Ramos (cell line): ENCODE measurements at regions not wholly inside any gene's neighbourhood (a gene's known extent, or its start where the extent isn't known, plus 50 kb on each side); places are given as distances from the start of the nearest gene placed in this dataset.

Experiments
- in situ Hi-C: fragments of 300-500 bp; cut with MboI; formaldehyde crosslinking; loops from one replicate; pipeline ENCODE4 v1.14.3; 2022; ENCODE audit warnings: low sequenced_read_pairs; ENCODE audit not compliant: unreplicated experiment

GRCh38 chr12:93073324-93073723 is 144.2 kb upstream of the EEA1 start:
- in situ Hi-C loops = no loop called here

GRCh38 chr12:93078059-93078458 is 149.0 kb upstream of the EEA1 start:
- in situ Hi-C loops = no loop called here

- in situ Hi-C loops = no loop called here
Observed at GRCh38 chr12:93078577-93078976, 149.5 kb upstream of the EEA1 start.

GRCh38 chr12:93079271-93079670 is 150.2 kb upstream of the EEA1 start:
- in situ Hi-C loops = no loop called here

GRCh38 chr12:93079976-93080375 is 150.9 kb upstream of the EEA1 start:
- in situ Hi-C loops = no loop called here

- in situ Hi-C loops = no loop called here
Observed at GRCh38 chr12:93080452-93080851, 151.4 kb upstream of the EEA1 start.

- in situ Hi-C loops = no loop called here
Observed at GRCh38 chr12:93080994-93081809, 152.1 kb upstream of the EEA1 start.

- in situ Hi-C loops = no loop called here
Observed at GRCh38 chr12:93081810-93082165, 152.7 kb upstream of the EEA1 start.

GRCh38 chr12:93085383-93086287 is 156.5 kb upstream of the EEA1 start:
- in situ Hi-C loops = no loop called here

GRCh38 chr12:93086288-93086727 is 157.2 kb upstream of the EEA1 start:
- in situ Hi-C loops = no loop called here

- in situ Hi-C loops = no loop called here
Observed at GRCh38 chr12:93087840-93088610, 158.9 kb upstream of the EEA1 start.

GRCh38 chr12:93089805-93090569 is 160.9 kb upstream of the EEA1 start:
- in situ Hi-C loops = loop anchor here (10.0 kb wide), 1 partner anchor 305 kb away; no protein-coding TSS in a partner anchor

- in situ Hi-C loops = loop anchor here (10.0 kb wide), 1 partner anchor 304 kb away; no protein-coding TSS in a partner anchor
Observed at GRCh38 chr12:93090731-93091172, 161.7 kb upstream of the EEA1 start.

- in situ Hi-C loops = loop anchor here (10.0 kb wide), 1 partner anchor 303 kb away; no protein-coding TSS in a partner anchor
Observed at GRCh38 chr12:93091886-93092648, 163.0 kb upstream of the EEA1 start.

GRCh38 chr12:93092649-93092945 is 163.5 kb upstream of the EEA1 start:
- in situ Hi-C loops = loop anchor here (10.0 kb wide), 1 partner anchor 302 kb away; no protein-coding TSS in a partner anchor

GRCh38 chr12:93093243-93093642 is 164.1 kb upstream of the EEA1 start:
- in situ Hi-C loops = loop anchor here (10.0 kb wide), 1 partner anchor 302 kb away; no protein-coding TSS in a partner anchor

- in situ Hi-C loops = loop anchor here (10.0 kb wide), 1 partner anchor 301 kb away; no protein-coding TSS in a partner anchor
Observed at GRCh38 chr12:93094222-93094621, 165.1 kb upstream of the EEA1 start.

GRCh38 chr12:93094988-93095737 is 166.1 kb upstream of the EEA1 start:
- in situ Hi-C loops = loop anchor here (10.0 kb wide), 1 partner anchor 300 kb away; no protein-coding TSS in a partner anchor
